ENCODE measurements at regions not wholly inside any gene's neighbourhood (a gene's known extent, or its start where the extent isn't known, plus 50 kb on each side); places are given as distances from the start of the nearest gene placed in this dataset.
"Not testable (repeated sequence)": the region's sequence is repeated elsewhere in the genome, so short reads cannot be mapped to it uniquely, and the experiment has no call there.

DNA sequence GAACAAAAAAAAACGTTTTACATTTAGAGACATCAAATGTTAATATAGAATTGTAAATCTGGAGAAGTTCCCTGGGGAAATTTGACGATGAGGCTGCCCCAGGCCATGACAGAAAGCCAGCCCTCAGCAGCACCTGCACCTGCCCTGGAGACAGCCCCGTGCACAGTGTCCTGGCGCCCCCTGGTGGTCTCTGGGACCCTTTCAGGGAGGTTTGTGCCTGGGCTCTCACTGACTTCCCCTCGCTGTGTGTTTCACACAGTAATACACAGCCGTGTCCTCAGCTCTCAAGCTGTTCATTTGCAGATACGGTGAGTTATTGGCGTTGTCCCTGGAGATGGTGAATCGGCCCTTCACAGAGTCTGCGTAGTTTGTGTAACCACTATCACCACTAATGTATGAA lies 385.1 kb downstream of the TP53TG3F start:
- TF ChIP-seq, protein P1, sequence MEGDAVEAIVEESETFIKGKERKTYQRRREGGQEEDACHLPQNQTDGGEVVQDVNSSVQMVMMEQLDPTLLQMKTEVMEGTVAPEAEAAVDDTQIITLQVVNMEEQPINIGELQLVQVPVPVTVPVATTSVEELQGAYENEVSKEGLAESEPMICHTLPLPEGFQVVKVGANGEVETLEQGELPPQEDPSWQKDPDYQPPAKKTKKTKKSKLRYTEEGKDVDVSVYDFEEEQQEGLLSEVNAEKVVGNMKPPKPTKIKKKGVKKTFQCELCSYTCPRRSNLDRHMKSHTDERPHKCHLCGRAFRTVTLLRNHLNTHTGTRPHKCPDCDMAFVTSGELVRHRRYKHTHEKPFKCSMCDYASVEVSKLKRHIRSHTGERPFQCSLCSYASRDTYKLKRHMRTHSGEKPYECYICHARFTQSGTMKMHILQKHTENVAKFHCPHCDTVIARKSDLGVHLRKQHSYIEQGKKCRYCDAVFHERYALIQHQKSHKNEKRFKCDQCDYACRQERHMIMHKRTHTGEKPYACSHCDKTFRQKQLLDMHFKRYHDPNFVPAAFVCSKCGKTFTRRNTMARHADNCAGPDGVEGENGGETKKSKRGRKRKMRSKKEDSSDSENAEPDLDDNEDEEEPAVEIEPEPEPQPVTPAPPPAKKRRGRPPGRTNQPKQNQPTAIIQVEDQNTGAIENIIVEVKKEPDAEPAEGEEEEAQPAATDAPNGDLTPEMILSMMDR (IDR thresholded peaks at IDR 0.05; ENCODE audit: extremely low read depth, missing control alignments): peak; percentile 35
- not testable (repeated sequence) for DNase-seq (ENCODE audit: low spot score)
